Loucy (cell line): ENCODE measurements at regions not wholly inside any gene's neighbourhood (a gene's known extent, or its start where the extent isn't known, plus 50 kb on each side); places are given as distances from the start of the nearest gene placed in this dataset.
A peak's percentile ranks its signal among the peaks of the same experiment; 100 is the strongest.

Source experiments
- H2AFZ ChIP-seq: fragments of 200-600 bp; sonication (generic); 2 replicates; pipeline ENCODE4 v1.6.0; 2016; ENCODE audit warnings: antibody characterized with exemption, mild to moderate bottlenecking, low read length, moderate library complexity
- H3F3A ChIP-seq: fragments of 200-600 bp; 2 replicates; pipeline ENCODE4 v1.6.0; 2016; ENCODE audit warnings: antibody characterized with exemption, low read depth, mild to moderate bottlenecking
- H3K27me3 ChIP-seq: fragments of 200-600 bp; sonication (generic); 2 replicates; pipeline ENCODE4 v1.6.1; 2014; ENCODE audit warnings: low read length, mild to moderate bottlenecking; ENCODE audit not compliant: insufficient read depth, poor library complexity, severe bottlenecking
- H3K36me3 ChIP-seq: fragments of 200-600 bp; sonication (generic); 2 replicates; pipeline ENCODE4 v1.6.1; 2016; ENCODE audit warnings: low read length; ENCODE audit not compliant: insufficient read depth
- H3K4me1 ChIP-seq: fragments of 200-600 bp; sonication (generic); 2 replicates; pipeline ENCODE4 v1.5.1; 2014; ENCODE audit warnings: low read length, mild to moderate bottlenecking; ENCODE audit not compliant: insufficient read depth, poor library complexity, severe bottlenecking
- H3K4me2 ChIP-seq: fragments of 200-600 bp; sonication (generic); 2 replicates; pipeline ENCODE4 v1.6.0; 2014; ENCODE audit warnings: antibody characterized with exemption, low read length, low read depth, mild to moderate bottlenecking; ENCODE audit not compliant: poor library complexity, severe bottlenecking
- H3K4me3 ChIP-seq: fragments of 200-600 bp; sonication (generic); 2 replicates; pipeline ENCODE4 v1.5.1; 2014; ENCODE audit warnings: low read length, mild to moderate bottlenecking, mixed read lengths; ENCODE audit not compliant: poor library complexity, severe bottlenecking
- H3K79me2 ChIP-seq: fragments of 200-600 bp; sonication (generic); 2 replicates; pipeline ENCODE4 v1.6.1; 2014; ENCODE audit warnings: low read length; ENCODE audit not compliant: insufficient read depth
- H3K9ac ChIP-seq: fragments of 200-600 bp; sonication (generic); 2 replicates; pipeline ENCODE4 v1.6.0; 2014; ENCODE audit warnings: mild to moderate bottlenecking, low read depth, low read length, moderate library complexity; ENCODE audit not compliant: poor library complexity, severe bottlenecking
- H3K9me2 ChIP-seq: fragments of 200-600 bp; sonication (generic); replicated peaks from 2 replicates; pipeline ENCODE4 v1.6.1; 2016; ENCODE audit warnings: low read depth, low read length, mixed read lengths
- H3K9me3 ChIP-seq: fragments of 200-600 bp; sonication (generic); 2 replicates; pipeline ENCODE4 v1.6.1; 2014; ENCODE audit warnings: mild to moderate bottlenecking, antibody characterized with exemption, low read length, low read depth; ENCODE audit not compliant: insufficient read depth
- H4K20me1 ChIP-seq: fragments of 200-600 bp; sonication (generic); 2 replicates; pipeline ENCODE4 v1.6.0; 2014; ENCODE audit warnings: antibody characterized with exemption, low read length, mild to moderate bottlenecking; ENCODE audit not compliant: insufficient read depth, poor library complexity, severe bottlenecking
- CTCF ChIP-seq: fragments of 200-600 bp; sonication (generic); conservative IDR thresholded peaks from 2 replicates; pipeline ENCODE4 v1.5.1; 2014; ENCODE audit warnings: mild to moderate bottlenecking, antibody characterized with exemption, low read length
- EZH2phosphoT487 ChIP-seq: fragments of 200-600 bp; IDR thresholded peaks from 2 replicates; pipeline ENCODE4 v1.6.1; 2018; ENCODE audit warnings: antibody characterized with exemption, mild to moderate bottlenecking, moderate library complexity, borderline replicate concordance

DNA sequence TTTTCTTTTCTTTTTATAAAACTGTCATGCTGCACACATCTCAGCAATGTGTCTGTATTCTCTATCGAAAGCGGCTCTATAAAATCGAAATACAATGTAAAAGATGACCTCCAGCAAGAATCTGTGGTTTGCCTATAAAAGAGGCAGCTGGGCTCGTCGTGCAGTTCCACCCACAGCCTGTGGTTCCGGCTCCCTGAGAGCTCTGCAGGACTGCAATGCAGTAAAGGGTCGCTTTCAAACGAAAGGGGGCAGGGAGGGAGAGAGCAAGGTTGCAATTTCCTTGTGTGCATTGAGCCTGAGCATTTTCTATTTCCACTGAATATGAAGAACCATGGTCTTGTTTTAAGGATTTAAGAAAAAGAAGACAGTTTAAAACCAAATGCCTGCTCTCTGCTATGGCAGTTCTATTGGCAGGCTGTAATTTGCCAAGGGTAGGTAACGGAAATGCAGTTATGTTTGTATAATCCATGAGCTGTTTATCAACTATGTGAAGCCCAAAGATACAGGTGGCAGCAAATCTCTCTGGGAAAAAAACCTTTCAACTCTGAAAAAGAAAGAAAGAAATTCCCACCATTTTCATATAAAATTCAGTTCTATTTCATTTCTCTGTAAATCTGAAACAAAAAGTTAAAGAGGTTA is 236.5 kb downstream of the HACE1 start:
- Histone ChIP-seq H3K4me2 (peak overlapping the region; percentile 69), H3K9me3 (no peaks in the 10 kb centered on the region), H4K20me1 (no peaks in the 10 kb centered on the region), H3K79me2 (no peaks in the 10 kb centered on the region), H3K36me3 (no peaks in the 10 kb centered on the region), H3K4me1 (peaks cover 37% of the 10 kb centered on the region), H3K27me3 (no peaks in the 10 kb centered on the region), H3K4me3 (peak overlapping the region; percentile 64), H2AFZ (peak overlapping the region; percentile 73), H3K9me2 (no peaks in the 10 kb centered on the region), H3F3A (no peaks in the 10 kb centered on the region; the same call in 1 of the 2 replicates), H3K9ac (peak overlapping the region; percentile 35)
- TF ChIP-seq EZH2phosphoT487: no peak
- peak; percentile 34; the same call in 1 of the 2 replicates for TF ChIP-seq CTCF

DNA sequence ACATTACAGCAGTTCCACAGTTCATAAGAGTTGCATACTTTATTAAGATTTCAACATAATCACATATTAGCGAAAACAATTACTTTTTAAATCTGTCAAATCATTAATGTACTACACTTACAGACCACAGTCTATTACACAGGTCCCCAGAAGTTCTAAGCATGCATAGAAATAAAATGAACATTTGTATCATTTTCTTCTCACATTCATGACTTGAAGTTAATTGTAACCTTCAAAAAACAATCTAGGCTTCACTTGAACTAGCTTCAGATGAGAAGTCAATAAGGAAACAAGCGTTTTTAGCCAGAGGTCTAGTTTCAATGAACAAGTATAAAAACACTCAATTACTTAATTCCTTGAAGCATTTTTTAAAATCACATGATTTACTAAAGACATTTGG is 238.3 kb downstream of the HACE1 start:
- Histone ChIP-seq H3K9me3 (no peaks in the 10 kb centered on the region), H4K20me1 (no peaks in the 10 kb centered on the region), H3K4me1 (peaks cover 37% of the 10 kb centered on the region), H3K36me3 (no peaks in the 10 kb centered on the region), H3K4me3 (no peak overlapping the region), H3K79me2 (no peaks in the 10 kb centered on the region), H3K9me2 (no peaks in the 10 kb centered on the region), H3K27me3 (no peaks in the 10 kb centered on the region), H3K4me2 (peak overlapping the region; percentile 69), H3K9ac (no peak overlapping the region), H2AFZ (0 out of 2 replicates have a peak overlapping the region, but pooled peaks have one; percentile 16), H3F3A (no peaks in the 10 kb centered on the region; the same call in 1 of the 2 replicates)
- TF ChIP-seq EZH2phosphoT487 (no peak), CTCF (no peak)

DNA sequence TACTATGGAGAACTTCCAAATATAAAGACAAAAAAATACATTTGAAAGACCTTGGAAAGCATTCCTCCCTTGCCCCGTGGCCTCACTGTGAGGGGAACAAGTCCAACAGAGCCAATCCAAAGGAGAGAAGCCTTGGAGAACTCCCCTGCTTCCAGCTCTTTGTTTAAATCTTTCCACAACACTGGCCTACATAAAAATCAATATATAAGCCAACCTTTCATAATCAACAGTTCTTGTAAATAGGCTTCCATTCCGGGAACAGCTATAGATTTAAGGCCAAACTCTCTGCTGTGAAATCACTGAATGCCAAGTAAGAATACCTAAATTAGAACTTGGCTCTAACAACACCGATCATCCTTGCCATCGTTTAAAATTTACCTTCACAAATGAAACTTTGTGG is 242.1 kb downstream of the HACE1 start:
- Histone ChIP-seq H3F3A (no peaks in the 10 kb centered on the region), H3K27me3 (no peaks in the 10 kb centered on the region), H3K9me2 (no peaks in the 10 kb centered on the region), H3K36me3 (no peaks in the 10 kb centered on the region), H4K20me1 (no peaks in the 10 kb centered on the region), H3K4me3 (no peak overlapping the region), H3K9me3 (no peaks in the 10 kb centered on the region), H3K4me2 (no peak overlapping the region), H2AFZ (no peak overlapping the region), H3K79me2 (no peaks in the 10 kb centered on the region), H3K4me1 (peaks cover 21% of the 10 kb centered on the region), H3K9ac (no peak overlapping the region)
- no peak for TF ChIP-seq EZH2phosphoT487
- no peak for TF ChIP-seq CTCF
